IMR-90 (cell line): ENCODE measurements at regions not wholly inside any gene's neighbourhood (a gene's known extent, or its start where the extent isn't known, plus 50 kb on each side); places are given as distances from the start of the nearest gene placed in this dataset.
A peak's percentile ranks its signal among the peaks of the same experiment; 100 is the strongest.

Experiments
- ATAC-seq: fragments of 200-7000 bp; cut with Tn5 transposase; 2 replicates; pipeline ENCODE4 v1.9.1; 2020; ENCODE audit warnings: low read depth, mild to moderate bottlenecking, moderate library complexity
- BruUV-seq: library from RNA; stranded (reverse); fragments of 400-500 nt; replicated peaks from 2 replicates; lab custom pipeline; 2021; lab: Mats Ljungman, UMichigan
- CTCF ChIA-PET: fragments of 300-600 bp; formaldehyde crosslinking; extraction: SDS; loops from one replicate; lab custom pipeline; 2021; ENCODE audit warnings: antibody characterized with exemption; lab: Yijun Ruan, JAX
- POLR2A ChIA-PET: fragments of 300-600 bp; sonication (Branson Sonifier 250); formaldehyde crosslinking; loops from one replicate; lab custom pipeline; 2022; ENCODE audit warnings: antibody characterized with exemption; ENCODE audit not compliant: unreplicated experiment; lab: Charles Lee
- DNase-seq: peaks from one replicate; pipeline ENCODE4 v3.0.0; 2013
- H2AFZ ChIP-seq: replicated peaks from 2 replicates; pipeline ENCODE3; 2013; ENCODE audit warnings: low read length, mild to moderate bottlenecking; ENCODE audit not compliant: poor library complexity
- H2AK5ac ChIP-seq: 2 replicates; pipeline ENCODE4 v1.6.1; 2013; ENCODE audit warnings: low read depth, low read length, inconsistent platforms
- H2AK9ac ChIP-seq: replicated peaks from 2 replicates; pipeline ENCODE3; 2013; ENCODE audit warnings: mild to moderate bottlenecking, low read depth, low read length, moderate library complexity; ENCODE audit not compliant: poor library complexity
- H2BK120ac ChIP-seq: 2 replicates; pipeline ENCODE4 v1.6.1; 2013; ENCODE audit warnings: low read depth, low read length, inconsistent platforms
- H2BK15ac ChIP-seq: 3 replicates; pipeline ENCODE4 v1.6.1; 2013; ENCODE audit warnings: low read depth, low read length, inconsistent platforms
- H2BK20ac ChIP-seq: 2 replicates; pipeline ENCODE4 v1.6.1; 2013; ENCODE audit warnings: low read depth, mild to moderate bottlenecking, inconsistent platforms, low read length, moderate library complexity
- H2BK5ac ChIP-seq: 2 replicates; pipeline ENCODE4 v1.6.1; 2013; ENCODE audit warnings: mild to moderate bottlenecking, low read depth, low read length, inconsistent platforms; ENCODE audit not compliant: poor library complexity, severe bottlenecking
- H3K14ac ChIP-seq: replicated peaks from 2 replicates; pipeline ENCODE4 v1.6.1; 2013; ENCODE audit warnings: low read depth, low read length, inconsistent platforms
- H3K18ac ChIP-seq: 2 replicates; pipeline ENCODE4 v1.6.1; 2013; ENCODE audit warnings: low read depth, low read length, control low read depth
- H3K23ac ChIP-seq: 2 replicates; pipeline ENCODE4 v1.6.1; 2013; ENCODE audit warnings: low read depth, low read length, inconsistent platforms
- H3K27ac ChIP-seq: 2 replicates; pipeline ENCODE4 v1.5.1; 2013; ENCODE audit warnings: mild to moderate bottlenecking, control low read depth, low read length; ENCODE audit not compliant: insufficient read depth
- H3K27me3 ChIP-seq: 2 replicates; pipeline ENCODE4 v1.6.1; 2013; ENCODE audit warnings: low read length; ENCODE audit not compliant: control insufficient read depth, insufficient read depth
- H3K36me3 ChIP-seq: 2 replicates; pipeline ENCODE4 v1.6.1; 2013; ENCODE audit warnings: low read length, mixed read lengths; ENCODE audit not compliant: control insufficient read depth, insufficient read depth
- H3K4ac ChIP-seq: 2 replicates; pipeline ENCODE4 v1.6.1; 2013; ENCODE audit warnings: low read depth, low read length, inconsistent platforms
- H3K4me1 ChIP-seq: 2 replicates; pipeline ENCODE4 v1.6.1; 2013; ENCODE audit warnings: low read length, mixed read lengths; ENCODE audit not compliant: control insufficient read depth, insufficient read depth
- H3K4me2 ChIP-seq: 2 replicates; pipeline ENCODE4 v1.6.1; 2013; ENCODE audit warnings: low read depth, mild to moderate bottlenecking, control low read depth, low read length, moderate library complexity
- H3K4me3 ChIP-seq: 2 replicates; pipeline ENCODE4 v1.5.1; 2013; ENCODE audit warnings: low read depth, mild to moderate bottlenecking, control low read depth, low read length, moderate library complexity; ENCODE audit not compliant: insufficient read depth
- H3K56ac ChIP-seq: 2 replicates; pipeline ENCODE4 v1.6.1; 2013; ENCODE audit warnings: low read length, inconsistent platforms; ENCODE audit not compliant: insufficient read depth; ENCODE audit errors: extremely low read depth
- H3K79me1 ChIP-seq, 2 experiments: 2 replicates each; pipeline ENCODE4 v1.6.1; 2013; ENCODE audit warnings: low read length in 2 of 2, inconsistent platforms in 1 of 2, low read depth in 1 of 2
- H3K9ac ChIP-seq: 2 replicates; pipeline ENCODE4 v1.6.1; 2013; ENCODE audit warnings: low read depth, low read length, control low read depth
- H3K9me1 ChIP-seq: 2 replicates; pipeline ENCODE4 v1.6.1; 2013; ENCODE audit warnings: low read length, inconsistent platforms; ENCODE audit not compliant: insufficient read depth
- H3K9me3 ChIP-seq: 2 replicates; pipeline ENCODE4 v1.6.1; 2013; ENCODE audit warnings: low read length; ENCODE audit not compliant: control insufficient read depth, insufficient read depth
- H4K20me1 ChIP-seq: 2 replicates; pipeline ENCODE4 v1.6.1; 2013; ENCODE audit warnings: low read length, inconsistent platforms; ENCODE audit not compliant: insufficient read depth
- H4K5ac ChIP-seq: 2 replicates; pipeline ENCODE4 v1.6.1; 2013; ENCODE audit warnings: mild to moderate bottlenecking, low read depth, low read length, control low read depth
- H4K8ac ChIP-seq, 2 experiments: 2 replicates each; pipeline ENCODE4 v1.6.1; 2013; ENCODE audit warnings: low read depth in 2 of 2, low read length in 2 of 2, control low read depth in 1 of 2, inconsistent platforms in 1 of 2
- H4K91ac ChIP-seq: 2 replicates; pipeline ENCODE4 v1.6.1; 2013; ENCODE audit warnings: low read depth, low read length, inconsistent platforms; ENCODE audit not compliant: insufficient read depth
- BHLHE40 ChIP-seq: fragments of 150-350 bp; IDR thresholded peaks from 2 replicates; pipeline ENCODE4 v1.6.1; 2016; ENCODE audit warnings: mild to moderate bottlenecking, low read depth, low read length
- CHD1 ChIP-seq: IDR thresholded peaks from 2 replicates; pipeline ENCODE4 v1.6.1; 2012; ENCODE audit warnings: low read depth, low read length, improper control_type of control experiment
- FOS ChIP-seq: fragments of 150-350 bp; IDR thresholded peaks from 2 replicates; pipeline ENCODE4 v1.6.1; 2016; ENCODE audit warnings: low read depth, low read length
- MAZ ChIP-seq: IDR thresholded peaks from 2 replicates; pipeline ENCODE4 v1.6.1; 2012; ENCODE audit warnings: low read depth, mild to moderate bottlenecking, low read length, improper control_type of control experiment, moderate library complexity, borderline replicate concordance
- MXI1 ChIP-seq: IDR thresholded peaks from 2 replicates; pipeline ENCODE4 v1.6.1; 2012; ENCODE audit warnings: low read depth, mild to moderate bottlenecking, low read length, moderate library complexity, borderline replicate concordance
- RCOR1 ChIP-seq: IDR thresholded peaks from 2 replicates; pipeline ENCODE4 v1.6.1; 2012; ENCODE audit warnings: mild to moderate bottlenecking, low read length, improper control_type of control experiment; ENCODE audit not compliant: insufficient replicate concordance
- RFX5 ChIP-seq: IDR thresholded peaks from 2 replicates; pipeline ENCODE4 v1.8.0; 2012; ENCODE audit warnings: low read depth, mild to moderate bottlenecking, low read length, moderate library complexity
- WGBS, 2 experiments: methylation state at CpG; one replicate each; pipeline versions ENCODE4 v1.1.5 to v1.1.7; 2013; ENCODE audit warnings: missing lambda C conversion rate in 2 of 2; ENCODE audit not compliant: insufficient read length in 1 of 2; ENCODE audit errors: extremely low coverage in 2 of 2; 5-methylcytosine and 5-hydroxymethylcytosine counted together
- dilution Hi-C: fragments of 300-500 bp; cut with HindIII; formaldehyde crosslinking; loops from one replicate; pipeline ENCODE4 v1.14.3; 2018; ENCODE audit warnings: low sequenced_read_pairs; ENCODE audit not compliant: unreplicated experiment
- in situ Hi-C: fragments of 300-500 bp; cut with MboI; formaldehyde crosslinking; loops from 3 replicates; pipeline ENCODE4 v1.14.3; 2019; ENCODE audit warnings: low sequenced_read_pairs, inconsistent platforms, mixed read lengths
- intact Hi-C: fragments of 100-400 bp; cut with micrococcal nuclease; formaldehyde crosslinking; loops from 2 replicates; pipeline ENCODE4 v1.10.0; 2022
- TF ChIP-seq, protein P1 (sequence below): fragments of 150-350 bp; IDR thresholded peaks from 2 replicates; pipeline ENCODE4 v1.6.1; 2016; ENCODE audit warnings: low read depth, mild to moderate bottlenecking, low read length, moderate library complexity, borderline replicate concordance
- TF ChIP-seq, protein P2 (sequence below): conservative IDR thresholded peaks from 2 replicates; pipeline ENCODE4 v1.5.1; 2012; ENCODE audit warnings: mild to moderate bottlenecking, low read depth, low read length, improper control_type of control experiment

DNA sequence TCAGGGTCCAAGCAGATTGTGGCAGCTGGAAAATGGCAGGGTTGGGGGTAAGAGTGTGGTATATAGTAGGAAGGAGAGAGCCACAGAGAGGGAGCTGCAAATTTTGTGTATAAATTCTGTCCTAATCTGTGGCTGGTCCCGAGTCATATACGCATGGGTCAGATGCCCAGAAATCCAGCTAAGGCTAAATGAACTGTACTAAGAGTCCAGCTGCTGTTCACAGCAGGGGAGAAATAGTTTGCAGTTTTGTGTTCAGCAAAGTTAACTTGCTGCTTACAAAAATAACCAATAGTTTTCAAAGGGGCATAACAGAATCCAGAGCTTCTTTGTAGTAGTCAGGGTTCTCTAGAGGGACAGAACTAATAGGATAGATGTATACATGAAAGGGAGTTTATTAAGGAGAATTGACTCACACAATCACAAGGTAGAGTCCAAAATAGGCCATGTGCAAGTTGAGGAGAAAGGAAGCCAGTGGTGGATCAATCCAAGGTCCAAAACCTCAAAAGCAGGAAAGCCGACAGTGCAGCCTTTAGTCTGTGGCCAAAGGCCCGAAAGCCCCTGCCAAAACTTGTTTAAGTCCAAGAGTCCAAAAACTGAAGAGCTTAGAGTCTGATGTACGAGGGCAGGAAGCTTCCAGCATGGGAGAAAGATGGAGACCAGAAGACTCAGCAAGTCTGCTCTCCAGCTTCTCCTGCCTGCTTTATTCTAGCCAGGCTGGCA is 146.1 kb upstream of the KBTBD8 start:
- in situ Hi-C loops (no loop called here), dilution Hi-C loops (no loop called here), intact Hi-C loops (no loop called here)
- Histone ChIP-seq H2AK5ac (no peak overlapping the region), H4K20me1 (no peaks in the 10 kb centered on the region), H3K4me3 (no peak overlapping the region), H3K56ac (no peak overlapping the region), H3K9ac (no peak overlapping the region), H3K9me3 (no peaks in the 10 kb centered on the region), H4K8ac (no peak overlapping the region), H3K36me3 (no peaks in the 10 kb centered on the region), H3K27ac (no peak overlapping the region), H3K14ac (no peak overlapping the region), H4K91ac (no peak overlapping the region), H3K27me3 (peaks cover 19% of the 10 kb centered on the region), H2BK120ac (no peak overlapping the region), H3K4me2 (no peak overlapping the region), H2AFZ (no peak overlapping the region), H3K18ac (no peak overlapping the region), H2AK9ac (no peak overlapping the region), H3K79me1 (no peaks in the 10 kb centered on the region), H3K4me1 (no peaks in the 10 kb centered on the region; the same call in 1 of the 2 replicates), H3K23ac (no peak overlapping the region), H2BK15ac (no peak overlapping the region), H2BK20ac (no peak overlapping the region), H2BK5ac (no peak overlapping the region), H3K4ac (no peak overlapping the region), H3K9me1 (no peaks in the 10 kb centered on the region), H4K5ac (no peak overlapping the region)
- TF ChIP-seq MAZ (no peak), MXI1 (no peak), FOS (no peak), RFX5 (no peak), BHLHE40 (no peak), RCOR1 (no peak), CHD1 (no peak)
- TF ChIP-seq, protein P1, sequence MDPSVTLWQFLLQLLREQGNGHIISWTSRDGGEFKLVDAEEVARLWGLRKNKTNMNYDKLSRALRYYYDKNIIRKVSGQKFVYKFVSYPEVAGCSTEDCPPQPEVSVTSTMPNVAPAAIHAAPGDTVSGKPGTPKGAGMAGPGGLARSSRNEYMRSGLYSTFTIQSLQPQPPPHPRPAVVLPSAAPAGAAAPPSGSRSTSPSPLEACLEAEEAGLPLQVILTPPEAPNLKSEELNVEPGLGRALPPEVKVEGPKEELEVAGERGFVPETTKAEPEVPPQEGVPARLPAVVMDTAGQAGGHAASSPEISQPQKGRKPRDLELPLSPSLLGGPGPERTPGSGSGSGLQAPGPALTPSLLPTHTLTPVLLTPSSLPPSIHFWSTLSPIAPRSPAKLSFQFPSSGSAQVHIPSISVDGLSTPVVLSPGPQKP: no peak
- TF ChIP-seq, protein P2, sequence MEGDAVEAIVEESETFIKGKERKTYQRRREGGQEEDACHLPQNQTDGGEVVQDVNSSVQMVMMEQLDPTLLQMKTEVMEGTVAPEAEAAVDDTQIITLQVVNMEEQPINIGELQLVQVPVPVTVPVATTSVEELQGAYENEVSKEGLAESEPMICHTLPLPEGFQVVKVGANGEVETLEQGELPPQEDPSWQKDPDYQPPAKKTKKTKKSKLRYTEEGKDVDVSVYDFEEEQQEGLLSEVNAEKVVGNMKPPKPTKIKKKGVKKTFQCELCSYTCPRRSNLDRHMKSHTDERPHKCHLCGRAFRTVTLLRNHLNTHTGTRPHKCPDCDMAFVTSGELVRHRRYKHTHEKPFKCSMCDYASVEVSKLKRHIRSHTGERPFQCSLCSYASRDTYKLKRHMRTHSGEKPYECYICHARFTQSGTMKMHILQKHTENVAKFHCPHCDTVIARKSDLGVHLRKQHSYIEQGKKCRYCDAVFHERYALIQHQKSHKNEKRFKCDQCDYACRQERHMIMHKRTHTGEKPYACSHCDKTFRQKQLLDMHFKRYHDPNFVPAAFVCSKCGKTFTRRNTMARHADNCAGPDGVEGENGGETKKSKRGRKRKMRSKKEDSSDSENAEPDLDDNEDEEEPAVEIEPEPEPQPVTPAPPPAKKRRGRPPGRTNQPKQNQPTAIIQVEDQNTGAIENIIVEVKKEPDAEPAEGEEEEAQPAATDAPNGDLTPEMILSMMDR: no peak
- CTCF ChIA-PET: no interaction called here
- WGBS, 2 experiments: 50% methylated on average over 1 of the region's 5 CpGs; no CpG with 5 or more reads in 1 of the 2 experiments
- ATAC-seq (peak; percentile 42), DNase-seq (no peak)
- no TSS peak for BruUV-seq
- POLR2A ChIA-PET: no interaction called here
